Putamen (tissue), 1 donor: ENCODE measurements at regions not wholly inside any gene's neighbourhood (a gene's known extent, or its start where the extent isn't known, plus 50 kb on each side); places are given as distances from the start of the nearest gene placed in this dataset.
A peak's percentile ranks its signal among the peaks of the same experiment; 100 is the strongest.

Experiments
- DNase-seq: peaks from one replicate; pipeline ENCODE4 v3.0.0-alpha.2; 2016; ENCODE audit warnings: low spot score

DNA sequence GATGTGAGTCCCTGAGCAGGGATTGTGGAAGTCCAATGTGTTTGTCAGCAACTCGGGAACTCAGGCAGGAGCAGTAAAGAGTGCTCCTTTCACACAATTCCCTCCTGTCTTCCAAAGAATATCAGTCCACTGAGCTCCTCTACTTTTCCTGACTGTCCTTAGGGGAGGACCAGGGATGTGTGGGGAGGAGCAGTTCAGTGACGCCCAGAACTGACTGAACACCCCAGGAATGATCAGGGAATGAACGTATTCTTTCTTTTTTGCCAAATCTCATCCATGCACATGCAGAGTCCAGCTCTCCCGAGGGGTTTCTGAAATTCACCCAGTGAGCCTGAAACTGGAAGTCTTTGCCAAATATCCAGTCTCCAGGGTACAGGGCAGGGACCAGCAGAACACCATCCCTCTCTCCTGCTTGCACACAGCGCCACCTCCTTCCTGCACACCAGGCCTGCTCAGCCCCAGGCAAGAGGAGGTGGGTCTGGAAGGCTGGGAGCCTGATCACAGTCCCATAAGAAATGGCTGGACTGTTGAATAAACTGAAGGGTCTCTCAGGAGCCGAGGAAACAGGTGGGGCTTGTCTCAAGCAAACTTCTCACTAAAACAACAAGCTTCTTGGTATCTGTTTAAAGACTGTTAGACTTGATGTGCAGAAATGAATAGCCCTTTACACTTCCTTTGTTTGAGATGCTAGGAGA, 294.7 kb downstream of the C7orf25 start:
- no peak for DNase-seq

DNA sequence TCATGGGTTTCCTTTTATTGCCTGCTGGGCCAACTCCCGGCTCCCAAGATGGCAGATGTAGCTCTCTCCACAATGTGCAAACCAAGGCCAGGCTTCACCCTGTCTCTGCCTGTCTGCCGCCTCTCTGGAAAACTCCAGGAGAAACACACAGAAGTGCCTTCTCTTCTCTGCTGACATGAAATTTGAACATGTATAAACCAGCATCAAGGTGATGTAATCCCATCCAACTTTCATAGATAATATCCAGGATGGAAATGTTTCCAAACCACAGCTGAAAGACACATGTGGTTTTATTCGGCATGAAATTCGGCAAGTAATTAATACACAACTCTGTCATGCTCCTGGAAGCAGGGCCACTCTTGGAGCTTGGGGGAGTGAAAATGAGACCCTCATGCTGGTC, 297.2 kb downstream of the C7orf25 start:
- no peak for DNase-seq

DNA sequence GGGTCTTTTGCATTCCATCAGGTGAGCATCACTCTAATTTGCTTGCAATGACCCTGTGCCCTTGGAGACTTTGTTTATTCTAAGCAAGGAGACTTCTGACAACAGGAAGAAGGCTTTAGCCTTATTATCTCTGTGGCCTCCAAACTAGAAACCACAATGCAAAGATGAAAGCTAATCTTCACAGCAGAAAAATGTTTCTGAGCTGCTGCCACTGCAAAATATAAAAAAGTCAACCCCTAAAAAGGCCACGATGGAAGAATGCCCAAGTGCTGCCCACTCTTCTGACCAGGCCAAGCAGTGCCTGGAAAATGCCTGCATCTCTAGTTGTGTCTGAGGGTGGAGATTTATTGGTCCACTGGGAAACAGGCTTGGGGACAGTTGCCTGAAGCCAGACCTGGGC, 299.9 kb downstream of the C7orf25 start:
- DNase-seq = no peak

DNA sequence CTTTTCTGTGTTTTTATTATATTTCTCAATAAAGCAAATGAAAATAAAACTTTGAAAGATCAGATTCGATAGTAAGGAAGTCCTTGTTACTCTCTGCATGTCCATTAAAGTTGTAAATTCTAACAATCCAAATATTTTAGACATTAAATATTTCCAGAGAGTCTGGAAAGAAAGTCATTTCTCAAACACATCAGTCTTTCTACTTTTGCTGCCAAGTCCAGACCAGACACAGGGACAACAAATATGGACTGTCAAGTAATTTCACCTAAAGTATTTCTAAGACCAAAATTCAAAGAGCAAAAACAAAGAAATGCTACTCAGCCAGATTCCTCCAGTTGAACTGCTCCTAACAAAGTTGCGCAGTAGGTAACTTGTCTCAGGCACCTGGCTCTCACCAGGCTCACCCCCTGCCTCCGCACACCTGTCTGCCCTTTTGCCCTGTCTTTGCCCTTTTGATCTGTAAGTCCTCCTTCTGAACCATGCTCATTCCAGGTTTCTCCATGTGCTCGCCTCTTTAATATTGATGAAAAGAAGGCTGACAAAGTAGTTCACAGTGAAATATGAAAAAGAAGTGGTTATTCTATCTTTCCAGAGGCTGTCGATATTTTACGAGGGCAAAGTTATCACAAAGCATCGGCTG, 300.5 kb downstream of the C7orf25 start:
- no peak for DNase-seq

DNA sequence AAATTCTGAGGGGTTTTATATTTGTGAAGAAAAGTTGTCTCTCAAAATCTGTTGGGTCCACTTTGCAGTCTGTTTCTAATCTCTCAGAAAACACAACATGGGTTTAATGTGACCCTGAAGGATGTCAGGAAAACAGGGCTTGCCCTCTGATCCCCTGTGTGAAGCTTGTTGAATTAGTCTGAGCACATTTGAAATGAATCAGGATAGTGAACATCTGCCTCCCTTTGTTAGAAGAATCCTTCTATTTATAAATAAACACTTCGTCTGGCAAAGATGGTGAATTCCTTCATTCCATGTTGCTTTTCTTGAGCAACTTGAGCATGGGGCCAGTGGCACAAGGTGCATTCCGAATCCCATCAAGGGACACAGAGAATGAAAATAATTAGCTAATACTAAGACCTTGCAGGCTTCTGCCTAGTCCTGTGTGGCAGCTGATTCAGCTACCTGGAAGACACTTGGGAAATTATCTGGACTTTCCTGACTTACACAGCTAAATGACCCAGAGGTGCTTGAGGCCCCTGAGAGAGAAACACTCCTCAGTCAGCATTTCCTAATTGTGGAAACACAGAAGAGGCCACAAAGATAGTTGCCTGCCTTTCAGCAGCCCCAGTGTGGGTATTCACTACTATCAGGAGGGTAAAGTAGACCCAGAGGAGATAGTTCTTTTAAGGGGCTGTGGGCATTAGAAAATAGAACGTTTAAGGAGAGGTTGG, 305.5 kb downstream of the C7orf25 start:
- DNase-seq = no peak

DNA sequence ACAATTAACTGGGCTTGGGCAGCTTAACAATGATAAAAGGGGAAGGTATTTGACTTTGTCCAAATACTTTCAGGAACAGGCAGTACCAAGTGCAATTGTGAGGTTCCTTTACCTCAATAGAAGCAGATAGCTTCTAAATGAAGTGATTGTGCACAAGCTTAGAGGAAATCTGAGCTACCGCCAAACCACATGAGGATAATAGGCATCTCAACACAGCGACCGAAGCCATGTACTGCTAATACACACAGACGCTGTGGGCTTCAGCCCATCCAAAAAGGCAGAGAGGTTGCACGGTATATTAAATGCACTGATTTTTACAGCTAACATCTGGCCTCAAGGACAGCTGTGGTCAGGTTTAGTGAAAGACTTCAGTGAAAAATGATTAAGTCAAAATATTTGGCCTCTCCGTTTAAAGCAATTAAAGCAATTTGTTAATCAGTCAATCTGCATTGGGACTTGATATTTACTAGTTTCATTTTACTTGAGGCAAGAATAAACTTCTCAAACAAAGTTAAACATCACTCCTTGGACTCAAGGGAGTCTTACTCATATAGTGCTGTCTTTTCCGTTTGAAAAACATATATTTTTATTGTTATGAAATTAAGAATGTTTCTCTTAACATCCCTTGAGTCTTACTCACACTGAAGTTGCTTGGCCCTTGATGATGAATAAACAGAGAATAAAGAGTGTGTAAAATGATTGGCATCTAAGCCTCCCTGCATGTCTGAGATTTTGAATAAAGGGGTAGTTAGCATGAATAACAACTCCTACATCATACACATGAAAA, 306.3 kb downstream of the C7orf25 start:
- peak; percentile 8 for DNase-seq

DNA sequence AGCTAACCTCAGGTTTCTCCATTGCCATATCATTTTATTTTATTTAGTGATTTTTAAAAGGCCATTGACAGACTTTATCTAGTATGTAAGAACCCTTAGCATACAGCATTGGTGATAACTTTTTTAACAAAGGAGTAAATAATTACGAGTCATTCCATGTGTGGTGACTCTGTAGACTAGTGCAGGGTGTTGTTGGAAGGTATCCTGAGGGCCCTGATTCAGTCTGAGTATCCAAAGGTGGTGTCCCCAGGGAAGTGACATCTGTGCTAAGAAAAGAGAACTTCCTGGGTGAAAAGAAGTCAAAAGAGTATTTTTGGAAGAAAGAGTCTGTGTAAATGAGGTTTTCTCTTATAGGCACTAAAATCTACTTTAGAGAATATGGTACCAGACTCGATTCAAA, 308.4 kb downstream of the C7orf25 start:
- no peak for DNase-seq

DNA sequence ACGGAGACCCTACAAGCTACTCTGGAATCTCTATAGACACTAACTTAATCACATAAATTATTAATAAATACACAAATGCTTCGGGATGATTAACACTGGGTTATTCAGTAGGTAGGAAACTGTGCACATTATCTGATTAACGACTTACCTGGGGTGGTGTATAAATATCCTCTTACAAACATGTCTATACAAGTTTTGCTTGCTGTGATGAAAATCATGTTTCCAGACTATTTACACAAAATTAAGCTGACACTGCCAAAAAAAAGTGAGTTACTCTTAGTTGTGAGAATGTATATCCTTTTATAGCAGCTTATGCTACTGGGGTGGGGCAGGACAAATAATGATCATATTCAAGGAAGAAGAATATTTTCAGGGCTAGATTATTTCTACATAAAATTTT, 314.6 kb downstream of the C7orf25 start:
- DNase-seq = no peak

DNA sequence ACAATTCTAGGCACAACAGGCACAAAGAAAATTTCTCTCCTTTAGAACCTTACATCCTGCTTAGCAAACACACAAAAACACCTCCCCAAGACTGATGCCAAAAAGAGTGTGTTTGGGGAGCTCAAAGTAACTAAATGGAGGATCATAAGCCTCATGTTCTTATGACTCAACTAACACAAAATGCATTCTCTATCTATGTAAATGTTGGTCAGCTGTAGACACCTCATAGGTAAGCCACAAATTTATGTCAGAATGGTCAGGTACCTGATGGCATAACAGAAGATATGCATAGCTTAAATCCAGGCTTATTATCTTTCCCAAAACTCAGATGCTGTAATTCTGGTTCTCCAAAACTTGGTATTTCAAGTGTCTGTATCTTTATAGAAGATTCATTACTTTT, 315.1 kb downstream of the C7orf25 start:
- no peak for DNase-seq

DNA sequence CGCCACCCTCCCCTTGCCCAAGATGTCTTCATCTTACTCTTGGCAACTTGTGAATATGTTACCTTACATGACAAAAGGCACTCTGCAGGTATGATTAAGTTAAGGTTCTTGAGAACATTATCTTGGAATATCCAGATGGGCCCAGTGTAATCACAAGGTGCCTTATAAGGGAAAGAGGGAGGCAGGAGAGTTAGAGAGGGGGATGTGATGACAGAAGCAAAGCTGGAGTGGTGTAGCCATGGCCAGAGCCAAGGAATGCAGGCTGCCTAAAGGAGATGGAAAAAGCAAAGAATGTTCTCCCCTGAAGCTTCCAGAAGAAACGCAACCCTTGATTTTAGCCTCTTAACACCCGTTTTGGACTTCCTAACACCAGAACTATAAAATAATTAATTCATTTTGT, 318.0 kb downstream of the C7orf25 start:
- DNase-seq = no peak

DNA sequence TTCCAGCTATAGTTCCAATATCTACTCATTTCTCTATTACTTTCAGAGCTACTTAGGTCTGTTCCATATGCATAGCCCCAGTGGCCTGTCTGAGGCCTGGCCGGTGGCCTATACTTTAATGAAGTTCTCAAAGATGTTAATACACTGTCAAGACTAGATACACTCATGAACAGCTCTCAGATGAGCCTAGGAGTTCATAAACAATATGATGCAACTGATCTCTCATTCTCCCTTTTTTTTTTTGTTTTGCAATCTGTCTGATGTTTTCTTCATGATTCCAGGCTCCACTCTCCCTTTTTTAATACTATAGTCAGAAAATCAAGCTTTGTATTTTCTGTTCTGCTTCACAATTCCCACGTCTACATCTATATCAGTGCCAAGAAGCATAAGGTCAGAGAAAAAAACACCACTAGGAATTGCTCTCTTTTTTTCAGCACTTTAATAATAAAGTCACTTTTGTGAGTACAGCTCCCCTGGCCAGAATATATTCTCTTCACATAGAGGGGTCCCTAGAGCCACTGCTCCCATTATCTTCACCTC, 321.0 kb downstream of the C7orf25 start:
- no peak for DNase-seq

DNA sequence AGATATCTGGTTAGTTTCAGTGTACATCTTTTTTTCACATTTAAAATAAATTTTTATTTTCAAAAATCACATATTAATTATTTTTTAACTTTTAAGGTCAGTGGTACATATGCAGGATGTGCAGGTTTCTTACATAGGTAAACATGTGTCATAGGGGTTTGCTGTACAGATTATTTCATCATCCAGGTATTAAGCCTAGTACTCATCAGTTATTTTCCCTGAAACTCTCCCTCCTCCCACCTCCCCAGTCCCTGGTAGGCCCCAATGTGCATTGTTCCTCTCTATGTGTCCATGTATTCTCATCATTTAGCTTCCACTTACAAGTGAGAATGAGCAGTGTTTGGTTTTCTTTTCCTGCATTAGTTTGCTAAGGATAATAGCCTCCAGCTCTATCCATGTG, 323.0 kb downstream of the C7orf25 start:
- no peak for DNase-seq

DNA sequence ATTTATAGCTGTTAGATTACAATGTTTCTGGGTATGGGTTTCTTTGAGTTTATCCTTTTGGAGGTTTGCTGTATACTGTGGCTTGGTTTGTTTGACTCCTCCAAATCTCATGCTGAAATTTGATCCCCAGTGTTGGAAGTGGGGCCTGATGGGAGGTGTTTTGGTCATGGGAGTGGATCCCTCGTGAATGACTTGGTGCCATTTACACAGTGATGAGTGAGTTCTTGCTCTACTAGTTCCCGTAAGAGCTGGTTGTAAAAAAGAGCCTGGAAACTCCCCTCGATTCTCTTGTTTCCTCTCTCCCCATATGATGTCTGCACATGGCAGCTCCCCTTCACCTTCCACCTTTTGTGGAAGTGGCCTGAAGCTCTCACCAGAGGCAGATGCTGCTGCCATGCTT, 324.1 kb downstream of the C7orf25 start:
- DNase-seq = no peak

DNA sequence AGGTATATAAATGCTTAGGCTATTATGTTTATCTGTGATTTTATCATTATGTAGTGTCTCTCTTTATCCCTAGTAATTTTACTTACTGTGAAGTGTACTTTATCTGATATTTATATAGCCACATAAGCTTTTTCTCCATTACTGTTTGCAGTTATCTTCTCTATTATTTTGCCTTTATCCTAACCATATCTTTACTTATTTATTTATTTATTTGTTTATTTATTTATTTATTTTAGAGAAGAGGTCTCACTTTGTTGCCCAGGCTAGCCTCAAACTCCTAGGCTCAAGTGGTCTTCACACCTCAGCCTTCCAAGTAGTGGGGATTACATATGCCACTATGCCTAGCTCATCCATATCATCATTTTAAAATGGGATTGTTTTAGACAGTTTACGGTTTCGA, 331.8 kb downstream of the C7orf25 start:
- DNase-seq = no peak

DNA sequence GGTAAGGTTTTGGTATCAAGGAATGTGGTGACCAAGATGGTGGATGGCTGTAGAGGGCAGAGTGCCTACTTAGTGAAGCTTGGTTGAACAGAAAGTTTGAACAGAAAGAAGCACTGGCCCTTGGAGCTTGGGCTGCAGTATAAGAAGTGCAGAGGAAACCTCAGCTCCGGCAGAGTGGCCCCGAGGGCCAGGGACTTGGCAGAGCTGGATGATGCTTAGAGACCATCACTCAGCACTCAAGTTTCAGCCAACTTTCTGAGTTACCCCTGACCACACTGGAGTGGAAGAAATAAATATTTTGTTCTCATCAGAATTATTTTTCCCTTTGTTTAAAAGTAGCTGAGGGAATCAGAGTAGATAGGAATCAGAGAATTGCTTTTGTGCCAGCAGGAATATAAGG, 336.7 kb downstream of the C7orf25 start:
- no peak for DNase-seq

DNA sequence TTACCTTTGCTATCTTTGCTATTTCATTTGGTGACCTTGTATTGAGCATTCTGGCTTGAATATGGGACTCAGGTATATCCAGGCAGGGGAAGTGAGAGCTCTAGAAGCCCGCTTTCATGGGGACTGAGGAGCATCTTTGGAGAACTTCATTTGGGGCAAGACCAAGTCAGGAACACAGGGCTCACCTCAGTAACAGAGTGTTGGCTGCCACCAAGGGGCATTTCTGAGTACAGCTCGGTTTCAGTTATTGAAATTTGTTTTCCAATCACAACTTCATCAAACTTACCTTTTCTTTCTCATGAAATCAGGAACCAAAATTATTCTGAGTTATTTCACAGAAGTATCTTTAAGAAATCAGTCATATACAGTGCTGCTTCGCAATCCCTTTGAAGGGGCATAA, 337.2 kb downstream of the C7orf25 start:
- no peak for DNase-seq

DNA sequence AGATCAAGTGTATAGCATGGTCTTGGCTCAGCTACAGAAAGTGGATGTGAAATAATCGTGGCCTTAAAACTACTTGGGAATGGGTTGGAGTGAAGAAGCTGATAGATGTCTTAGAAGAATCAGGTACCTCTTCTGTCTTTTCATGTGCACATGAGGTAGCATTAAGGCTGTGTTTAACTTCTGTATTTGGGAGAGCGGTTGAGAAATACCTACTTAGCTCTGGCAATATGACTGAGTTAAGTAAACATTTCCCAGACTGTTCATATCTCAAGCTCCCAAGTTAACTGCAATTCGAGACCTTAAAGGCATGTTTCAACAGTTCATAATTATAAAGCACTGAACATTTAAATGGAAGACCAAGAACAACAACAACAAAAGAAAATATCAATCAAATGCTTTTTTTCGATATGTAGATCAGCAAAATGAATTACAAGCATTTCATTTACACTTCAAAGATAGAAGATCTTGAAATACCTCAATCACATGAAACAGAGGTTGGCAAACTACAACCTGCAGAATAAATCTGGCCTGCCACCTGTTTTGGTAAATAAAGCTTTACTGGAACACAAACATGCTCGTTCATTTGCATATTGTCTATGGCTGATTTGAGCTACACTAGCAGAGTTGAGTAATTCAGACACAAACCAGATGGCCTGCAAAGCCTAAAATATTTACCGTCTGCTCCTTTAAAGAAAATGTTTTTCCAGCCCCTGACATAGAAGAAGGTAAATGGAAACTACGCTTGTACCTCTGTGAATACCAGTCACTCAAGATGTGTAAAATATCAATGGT, 337.1 kb upstream of the GLI3 start:
- DNase-seq = no peak

DNA sequence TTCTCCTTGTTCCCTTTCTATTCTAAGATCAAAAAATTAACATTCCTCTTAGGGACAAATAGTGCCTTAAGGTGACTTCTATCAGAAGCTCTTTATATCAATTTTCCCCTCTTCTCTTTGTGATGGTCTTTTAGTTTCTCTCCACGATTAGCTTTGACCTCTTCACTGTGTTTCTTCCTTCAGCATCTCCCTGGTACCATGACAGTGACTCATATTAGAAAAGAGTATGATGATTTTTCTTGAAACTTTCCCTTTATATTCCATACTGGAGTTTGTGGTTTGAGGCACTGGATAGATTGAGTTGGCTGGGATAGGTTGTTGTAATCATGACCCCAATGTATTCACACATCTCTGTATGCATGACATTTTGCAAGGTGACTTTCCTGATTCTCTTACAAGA, 335.6 kb upstream of the GLI3 start:
- DNase-seq = no peak

DNA sequence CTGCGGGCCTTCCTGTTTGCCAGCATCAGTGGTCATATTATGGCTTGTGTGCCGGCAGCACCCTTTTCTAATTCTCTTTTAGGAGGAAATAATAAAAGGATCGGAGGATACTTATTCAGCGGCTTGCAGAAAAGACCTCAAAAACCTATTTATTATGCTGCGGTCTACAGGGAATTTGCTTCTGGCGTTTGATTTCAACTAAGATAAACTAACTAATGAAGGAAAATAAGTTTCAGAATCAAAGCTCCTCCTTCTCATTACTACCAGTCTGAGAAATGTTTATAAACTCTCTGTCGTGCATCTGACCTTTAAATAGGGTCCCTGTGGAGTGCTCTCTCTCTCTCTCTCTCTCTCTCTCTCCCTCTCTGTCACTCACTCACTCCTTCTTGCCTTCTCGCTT, 335.0 kb upstream of the GLI3 start:
- no peak for DNase-seq

DNA sequence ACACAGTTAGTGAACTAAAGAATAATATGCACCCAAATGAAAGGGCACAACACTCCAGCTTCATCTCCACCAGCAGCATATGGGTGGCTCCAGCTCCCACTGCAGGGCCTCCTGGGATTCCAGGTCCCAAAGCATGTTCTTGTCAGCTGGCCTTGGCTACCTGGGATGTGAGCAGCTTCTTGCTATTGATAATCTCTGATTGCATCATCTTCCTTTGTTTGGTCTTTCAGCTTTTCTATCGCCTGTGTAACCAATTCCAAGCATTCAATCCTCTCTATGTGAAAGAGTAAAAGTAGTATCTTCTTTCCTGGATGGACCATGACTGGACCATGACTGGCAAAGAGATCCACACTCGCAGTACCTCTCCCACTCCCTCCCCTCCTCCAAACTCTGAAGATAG, 333.9 kb upstream of the GLI3 start:
- no peak for DNase-seq

DNA sequence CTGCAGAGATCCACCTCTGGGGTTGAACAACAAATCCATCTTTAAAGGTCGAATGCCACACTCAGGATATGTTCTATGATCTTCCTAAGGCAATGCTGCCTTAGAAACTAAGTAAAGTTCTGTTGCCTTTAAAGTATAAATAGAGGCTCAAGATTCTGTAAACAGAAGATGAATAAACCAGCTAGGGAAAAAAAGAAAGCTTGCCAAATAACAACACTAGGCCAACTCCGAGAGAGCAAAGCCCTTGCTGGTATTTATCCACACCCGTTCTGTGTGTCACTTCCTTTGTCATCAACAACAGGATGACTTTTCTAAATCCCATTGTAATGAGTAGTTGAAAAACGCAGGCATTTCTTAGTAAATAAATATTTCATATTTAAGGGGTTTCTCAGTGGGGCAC, 330.0 kb upstream of the GLI3 start:
- DNase-seq = no peak

DNA sequence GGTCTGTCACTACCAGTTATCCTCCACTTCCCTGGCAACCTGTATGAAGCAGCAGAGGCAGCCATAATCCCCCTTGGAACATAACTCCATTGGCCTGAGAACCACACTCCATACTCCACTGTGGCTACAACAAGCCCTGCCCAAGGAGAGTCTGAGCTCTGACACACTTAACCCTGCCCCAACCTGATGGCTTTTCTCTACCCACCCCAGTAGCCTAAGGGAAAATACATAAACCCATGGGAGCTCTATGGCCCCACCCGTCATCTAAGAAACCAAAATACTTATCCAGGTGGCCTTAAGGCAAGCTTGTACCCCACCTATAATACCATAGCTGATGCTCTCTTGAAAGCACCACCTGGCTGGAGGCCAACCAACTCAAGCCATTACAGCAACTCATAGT, 324.8 kb upstream of the GLI3 start:
- DNase-seq = no peak
